ENCODE measurements at regions not wholly inside any gene's neighbourhood (a gene's known extent, or its start where the extent isn't known, plus 50 kb on each side); places are given as distances from the start of the nearest gene placed in this dataset.

- no peak overlapping the region for H3K9ac ChIP-seq (ENCODE audit: low read depth, low read length)
- no peak overlapping the region for H3K4me2 ChIP-seq (ENCODE audit: low read length)
- no peaks in the 10 kb centered on the region for H3K36me3 ChIP-seq (ENCODE audit: insufficient read depth, low read length)
- no peaks in the 10 kb centered on the region for H3K4me1 ChIP-seq (ENCODE audit: control insufficient read depth, insufficient read depth, low read length)
- H3K9me3 ChIP-seq (replicated peaks; ENCODE audit: low read length), result no peaks in the 10 kb centered on the region
- no peak overlapping the region for H3K4me3 ChIP-seq (ENCODE audit: low read length)
- H3K27me3 ChIP-seq (ENCODE audit: control insufficient read depth, insufficient read depth, low read length), result no peaks in the 10 kb centered on the region
Observed at GRCh38 chr6:100153636-100154275, 159.7 kb upstream of the MCHR2 start.

GRCh38 chr6:100152201-100152600 lies 158.2 kb upstream of the MCHR2 start:
- no peaks in the 10 kb centered on the region for H3K27me3 ChIP-seq (ENCODE audit: control insufficient read depth, insufficient read depth, low read length)
- no peaks in the 10 kb centered on the region for H3K9me3 ChIP-seq (replicated peaks; ENCODE audit: low read length)
- H3K4me3 ChIP-seq (ENCODE audit: low read length), result no peak overlapping the region
- H3K36me3 ChIP-seq (ENCODE audit: insufficient read depth, low read length), result no peaks in the 10 kb centered on the region
- H3K4me1 ChIP-seq (ENCODE audit: control insufficient read depth, insufficient read depth, low read length), result no peaks in the 10 kb centered on the region
- H3K4me2 ChIP-seq (ENCODE audit: low read length), result no peak overlapping the region
- no peak overlapping the region for H3K9ac ChIP-seq (ENCODE audit: low read depth, low read length)

GRCh38 chr6:100144991-100145390 lies 151.0 kb upstream of the MCHR2 start:
- Histone ChIP-seq H3K4me2 (ENCODE audit: low read length) (no peak overlapping the region), H3K4me1 (ENCODE audit: control insufficient read depth, insufficient read depth, low read length) (no peaks in the 10 kb centered on the region), H3K4me3 (ENCODE audit: low read length) (no peak overlapping the region)

GRCh38 chr6:100138346-100139022 lies 144.5 kb upstream of the MCHR2 start:
- H3K9me3 ChIP-seq (replicated peaks; ENCODE audit: low read length), result no peaks in the 10 kb centered on the region
- H3K4me1 ChIP-seq (ENCODE audit: control insufficient read depth, insufficient read depth, low read length), result peaks cover 3% of the 10 kb centered on the region
- no peak overlapping the region for H3K9ac ChIP-seq (ENCODE audit: low read depth, low read length)
- no peak overlapping the region for H3K4me2 ChIP-seq (ENCODE audit: low read length)
- no peaks in the 10 kb centered on the region for H3K36me3 ChIP-seq (ENCODE audit: insufficient read depth, low read length)
- no peaks in the 10 kb centered on the region for H3K27me3 ChIP-seq (ENCODE audit: control insufficient read depth, insufficient read depth, low read length)
- no peak overlapping the region for H3K4me3 ChIP-seq (ENCODE audit: low read length)

More at GRCh38 chr6:100144991-100145390, 151.0 kb upstream of the MCHR2 start:
- no peaks in the 10 kb centered on the region for H3K27me3 ChIP-seq (ENCODE audit: control insufficient read depth, insufficient read depth, low read length)
- H3K9ac ChIP-seq (ENCODE audit: low read depth, low read length), result no peak overlapping the region
- no peaks in the 10 kb centered on the region for H3K9me3 ChIP-seq (replicated peaks; ENCODE audit: low read length)
- no peaks in the 10 kb centered on the region for H3K36me3 ChIP-seq (ENCODE audit: insufficient read depth, low read length)

GRCh38 chr6:100137759-100138158 lies 143.7 kb upstream of the MCHR2 start:
- Histone ChIP-seq H3K4me3 (ENCODE audit: low read length) (no peak overlapping the region), H3K9ac (ENCODE audit: low read depth, low read length) (no peak overlapping the region), H3K4me2 (ENCODE audit: low read length) (no peak overlapping the region), H3K9me3 (replicated peaks; ENCODE audit: low read length) (no peaks in the 10 kb centered on the region), H3K4me1 (ENCODE audit: control insufficient read depth, insufficient read depth, low read length) (peaks cover 3% of the 10 kb centered on the region), H3K36me3 (ENCODE audit: insufficient read depth, low read length) (no peaks in the 10 kb centered on the region), H3K27me3 (ENCODE audit: control insufficient read depth, insufficient read depth, low read length) (no peaks in the 10 kb centered on the region)

- Histone ChIP-seq H3K27me3 (ENCODE audit: control insufficient read depth, insufficient read depth, low read length) (no peaks in the 10 kb centered on the region), H3K4me3 (ENCODE audit: low read length) (no peak overlapping the region), H3K9me3 (replicated peaks; ENCODE audit: low read length) (no peaks in the 10 kb centered on the region), H3K4me1 (ENCODE audit: control insufficient read depth, insufficient read depth, low read length) (peaks cover 3% of the 10 kb centered on the region), H3K4me2 (ENCODE audit: low read length) (no peak overlapping the region), H3K9ac (ENCODE audit: low read depth, low read length) (no peak overlapping the region), H3K36me3 (ENCODE audit: insufficient read depth, low read length) (no peaks in the 10 kb centered on the region)
Observed at GRCh38 chr6:100136590-100136989, 142.6 kb upstream of the MCHR2 start.

- Histone ChIP-seq H3K9me3 (replicated peaks; ENCODE audit: low read length) (no peaks in the 10 kb centered on the region), H3K27me3 (ENCODE audit: control insufficient read depth, insufficient read depth, low read length) (no peaks in the 10 kb centered on the region), H3K4me1 (ENCODE audit: control insufficient read depth, insufficient read depth, low read length) (peaks cover 3% of the 10 kb centered on the region), H3K9ac (ENCODE audit: low read depth, low read length) (no peak overlapping the region), H3K4me2 (ENCODE audit: low read length) (no peak overlapping the region), H3K36me3 (ENCODE audit: insufficient read depth, low read length) (no peaks in the 10 kb centered on the region), H3K4me3 (ENCODE audit: low read length) (no peak overlapping the region)
Observed at GRCh38 chr6:100135977-100136376, 142.0 kb upstream of the MCHR2 start.

- Histone ChIP-seq H3K9me3 (replicated peaks; ENCODE audit: low read length) (no peaks in the 10 kb centered on the region), H3K9ac (ENCODE audit: low read depth, low read length) (no peak overlapping the region), H3K4me3 (ENCODE audit: low read length) (no peak overlapping the region), H3K27me3 (ENCODE audit: control insufficient read depth, insufficient read depth, low read length) (no peaks in the 10 kb centered on the region), H3K4me2 (ENCODE audit: low read length) (no peak overlapping the region), H3K36me3 (ENCODE audit: insufficient read depth, low read length) (no peaks in the 10 kb centered on the region), H3K4me1 (ENCODE audit: control insufficient read depth, insufficient read depth, low read length) (peaks cover 3% of the 10 kb centered on the region)
Observed at GRCh38 chr6:100134703-100135102, 140.7 kb upstream of the MCHR2 start.

- Histone ChIP-seq H3K4me1 (ENCODE audit: control insufficient read depth, insufficient read depth, low read length) (peaks cover 3% of the 10 kb centered on the region), H3K9me3 (replicated peaks; ENCODE audit: low read length) (no peaks in the 10 kb centered on the region), H3K9ac (ENCODE audit: low read depth, low read length) (no peak overlapping the region), H3K27me3 (ENCODE audit: control insufficient read depth, insufficient read depth, low read length) (no peaks in the 10 kb centered on the region), H3K4me3 (ENCODE audit: low read length) (no peak overlapping the region), H3K36me3 (ENCODE audit: insufficient read depth, low read length) (no peaks in the 10 kb centered on the region), H3K4me2 (ENCODE audit: low read length) (no peak overlapping the region)
Observed at GRCh38 chr6:100134297-100134696, 140.3 kb upstream of the MCHR2 start.

GRCh38 chr6:100132005-100132404 lies 138.0 kb upstream of the MCHR2 start:
- Histone ChIP-seq H3K4me3 (ENCODE audit: low read length) (no peak overlapping the region), H3K4me1 (ENCODE audit: control insufficient read depth, insufficient read depth, low read length) (no peaks in the 10 kb centered on the region), H3K36me3 (ENCODE audit: insufficient read depth, low read length) (no peaks in the 10 kb centered on the region), H3K9me3 (replicated peaks; ENCODE audit: low read length) (no peaks in the 10 kb centered on the region), H3K27me3 (ENCODE audit: control insufficient read depth, insufficient read depth, low read length) (no peaks in the 10 kb centered on the region), H3K9ac (ENCODE audit: low read depth, low read length) (no peak overlapping the region), H3K4me2 (ENCODE audit: low read length) (no peak overlapping the region)

- Histone ChIP-seq H3K36me3 (ENCODE audit: insufficient read depth, low read length) (no peaks in the 10 kb centered on the region), H3K9me3 (replicated peaks; ENCODE audit: low read length) (no peaks in the 10 kb centered on the region), H3K27me3 (ENCODE audit: control insufficient read depth, insufficient read depth, low read length) (no peaks in the 10 kb centered on the region)
Observed at GRCh38 chr6:100130630-100131029, 136.6 kb upstream of the MCHR2 start.

More at GRCh38 chr6:100130630-100131029, 136.6 kb upstream of the MCHR2 start:
- Histone ChIP-seq H3K9ac (ENCODE audit: low read depth, low read length) (no peak overlapping the region), H3K4me2 (ENCODE audit: low read length) (no peak overlapping the region), H3K4me1 (ENCODE audit: control insufficient read depth, insufficient read depth, low read length) (no peaks in the 10 kb centered on the region), H3K4me3 (ENCODE audit: low read length) (no peak overlapping the region)

Data from skeletal muscle satellite cell (primary cell).